ENCODE measurements at regions not wholly inside any gene's neighbourhood (a gene's known extent, or its start where the extent isn't known, plus 50 kb on each side); places are given as distances from the start of the nearest gene placed in this dataset.

DNA sequence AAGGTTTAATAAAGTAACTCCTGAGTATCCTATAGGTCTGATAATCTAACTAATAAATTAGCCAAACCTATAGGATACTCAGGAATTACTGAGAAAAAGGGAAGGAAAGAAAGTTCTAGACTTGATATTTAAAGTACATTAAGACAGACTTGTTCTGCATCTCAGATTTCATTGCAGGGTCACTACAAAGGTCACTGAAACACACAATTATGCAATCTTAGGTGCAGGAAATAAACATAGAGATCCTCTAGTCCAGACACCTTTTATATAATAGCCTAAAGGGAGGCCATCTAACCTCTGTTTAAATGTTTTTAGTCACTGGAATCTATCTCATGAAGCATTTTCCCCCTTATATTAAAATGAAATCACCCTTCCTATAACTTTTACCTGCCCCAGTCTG, 1215.7 kb downstream of the MAT2B start:
- H3K9me3 Mint-ChIP-seq (ENCODE audit: low read depth), result no peaks in the 10 kb centered on the region

DNA sequence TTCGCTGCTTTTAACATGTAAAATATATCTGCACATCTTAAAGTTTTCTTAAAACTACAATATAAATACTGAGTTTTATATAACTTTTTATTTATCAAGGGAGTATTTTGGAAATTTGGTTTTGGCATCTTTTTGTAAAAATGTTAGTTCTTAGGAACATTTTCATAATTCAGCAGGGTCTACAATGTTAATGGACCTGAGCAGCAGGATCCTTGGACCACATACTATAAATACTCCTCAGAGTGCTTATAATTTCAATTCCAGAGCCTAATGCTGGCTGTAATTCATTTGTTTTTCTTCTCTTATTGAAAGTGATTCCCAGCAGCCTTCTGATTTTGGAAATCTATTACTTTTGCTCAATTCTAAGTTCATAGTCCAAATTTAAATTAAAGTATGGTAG, 1216.2 kb downstream of the MAT2B start:
- Mint-ChIP-seq H3K9me3 (ENCODE audit: low read depth) (no peaks in the 10 kb centered on the region), H3K4me1 (ENCODE audit: low read depth) (no peaks in the 10 kb centered on the region), H3K27ac (ENCODE audit: unreplicated experiment) (no peak overlapping the region), H3K27me3 (ENCODE audit: low read depth) (no peaks in the 10 kb centered on the region), H3K36me3 (ENCODE audit: low read depth) (no peaks in the 10 kb centered on the region), H3K4me3 (ENCODE audit: unreplicated experiment) (no peak overlapping the region)
- TF ChIP-seq, protein P1, sequence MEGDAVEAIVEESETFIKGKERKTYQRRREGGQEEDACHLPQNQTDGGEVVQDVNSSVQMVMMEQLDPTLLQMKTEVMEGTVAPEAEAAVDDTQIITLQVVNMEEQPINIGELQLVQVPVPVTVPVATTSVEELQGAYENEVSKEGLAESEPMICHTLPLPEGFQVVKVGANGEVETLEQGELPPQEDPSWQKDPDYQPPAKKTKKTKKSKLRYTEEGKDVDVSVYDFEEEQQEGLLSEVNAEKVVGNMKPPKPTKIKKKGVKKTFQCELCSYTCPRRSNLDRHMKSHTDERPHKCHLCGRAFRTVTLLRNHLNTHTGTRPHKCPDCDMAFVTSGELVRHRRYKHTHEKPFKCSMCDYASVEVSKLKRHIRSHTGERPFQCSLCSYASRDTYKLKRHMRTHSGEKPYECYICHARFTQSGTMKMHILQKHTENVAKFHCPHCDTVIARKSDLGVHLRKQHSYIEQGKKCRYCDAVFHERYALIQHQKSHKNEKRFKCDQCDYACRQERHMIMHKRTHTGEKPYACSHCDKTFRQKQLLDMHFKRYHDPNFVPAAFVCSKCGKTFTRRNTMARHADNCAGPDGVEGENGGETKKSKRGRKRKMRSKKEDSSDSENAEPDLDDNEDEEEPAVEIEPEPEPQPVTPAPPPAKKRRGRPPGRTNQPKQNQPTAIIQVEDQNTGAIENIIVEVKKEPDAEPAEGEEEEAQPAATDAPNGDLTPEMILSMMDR (IDR thresholded peaks at IDR 0.05), result no peak
- no peak for DNase-seq (ENCODE audit: low spot score)

More for the DNA sequence above, 1215.7 kb downstream of the MAT2B start:
- H3K4me3 Mint-ChIP-seq (ENCODE audit: unreplicated experiment), result no peak overlapping the region
- no peaks in the 10 kb centered on the region for H3K27me3 Mint-ChIP-seq (ENCODE audit: low read depth)
- H3K36me3 Mint-ChIP-seq (ENCODE audit: low read depth), result no peaks in the 10 kb centered on the region
- no peak for DNase-seq (ENCODE audit: low spot score)
- H3K4me1 Mint-ChIP-seq (ENCODE audit: low read depth), result no peaks in the 10 kb centered on the region
- H3K27ac Mint-ChIP-seq (ENCODE audit: unreplicated experiment), result no peak overlapping the region
- TF ChIP-seq, protein P1 (IDR thresholded peaks at IDR 0.05), result no peak

DNA sequence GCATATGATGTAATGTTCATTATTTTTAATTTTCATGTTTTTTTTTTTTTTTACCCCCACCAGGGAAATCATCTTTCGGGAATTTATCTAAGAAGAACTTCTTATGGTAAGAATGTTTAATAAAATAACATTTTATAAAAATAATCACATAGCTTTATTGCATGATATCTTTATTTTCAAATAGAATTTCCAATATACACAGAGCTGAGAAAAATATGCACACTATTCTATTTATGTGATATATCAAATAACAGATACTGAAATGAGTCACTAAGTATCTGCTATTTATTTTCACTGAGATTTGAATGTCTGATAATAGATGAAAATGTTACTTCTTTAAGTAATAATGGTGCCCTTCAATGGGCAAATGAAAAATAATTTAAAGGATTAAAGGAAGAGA, 1217.3 kb downstream of the MAT2B start:
- no peaks in the 10 kb centered on the region for H3K9me3 Mint-ChIP-seq (ENCODE audit: low read depth)
- TF ChIP-seq, protein P1 (IDR thresholded peaks at IDR 0.05), result no peak
- H3K4me3 Mint-ChIP-seq (ENCODE audit: unreplicated experiment), result no peak overlapping the region
- no peaks in the 10 kb centered on the region for H3K36me3 Mint-ChIP-seq (ENCODE audit: low read depth)
- DNase-seq (ENCODE audit: low spot score), result no peak
- no peak overlapping the region for H3K27ac Mint-ChIP-seq (ENCODE audit: unreplicated experiment)
- no peaks in the 10 kb centered on the region for H3K27me3 Mint-ChIP-seq (ENCODE audit: low read depth)
- H3K4me1 Mint-ChIP-seq (ENCODE audit: low read depth), result no peaks in the 10 kb centered on the region

DNA sequence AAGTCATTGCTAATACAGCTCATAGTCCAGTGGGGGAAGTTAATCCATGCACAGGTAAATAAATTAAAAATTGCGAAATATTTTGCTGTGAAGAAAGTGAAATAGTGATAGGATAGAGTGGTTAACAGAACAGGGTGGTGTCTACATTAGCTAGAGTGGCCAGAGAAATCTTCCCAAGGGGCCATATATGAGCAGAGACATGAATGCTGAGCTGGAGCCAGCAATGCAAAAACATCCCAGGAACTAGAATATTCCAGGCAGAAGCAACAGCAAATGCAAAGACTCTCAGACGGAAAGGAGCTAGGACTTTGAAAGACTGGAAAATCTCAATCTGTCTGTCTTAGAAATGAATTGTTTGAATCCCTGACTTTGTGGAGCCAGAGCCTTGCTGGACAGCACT, 1221.6 kb downstream of the MAT2B start:
- H3K9me3 Mint-ChIP-seq (ENCODE audit: low read depth), result no peaks in the 10 kb centered on the region
- H3K4me1 Mint-ChIP-seq (ENCODE audit: low read depth), result no peaks in the 10 kb centered on the region
- H3K4me3 Mint-ChIP-seq (ENCODE audit: unreplicated experiment), result no peak overlapping the region
- no peaks in the 10 kb centered on the region for H3K36me3 Mint-ChIP-seq (ENCODE audit: low read depth)
- no peak for DNase-seq (ENCODE audit: low spot score)
- H3K27me3 Mint-ChIP-seq (ENCODE audit: low read depth), result no peaks in the 10 kb centered on the region
- no peak overlapping the region for H3K27ac Mint-ChIP-seq (ENCODE audit: unreplicated experiment)
- TF ChIP-seq, protein P1 (IDR thresholded peaks at IDR 0.05), result no peak

DNA sequence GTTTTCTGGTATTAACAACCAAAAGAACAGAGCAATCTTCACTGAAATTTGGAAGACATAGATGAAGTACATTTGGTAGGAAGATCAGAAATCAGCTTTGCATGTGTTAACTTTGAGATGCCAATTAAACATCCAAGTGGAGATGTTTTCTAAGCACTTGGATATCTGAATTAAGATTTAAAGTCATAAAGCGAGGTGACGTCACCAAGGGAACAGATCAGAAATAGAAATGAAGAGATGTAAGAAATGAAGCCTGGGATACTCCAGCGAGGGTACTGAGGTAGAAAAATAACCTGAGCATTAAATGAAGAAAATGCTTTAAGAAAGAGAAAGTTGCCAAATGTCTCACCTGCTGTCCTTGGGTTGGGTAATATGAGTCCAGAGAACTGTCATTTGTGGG, 1223.3 kb downstream of the MAT2B start:
- no peaks in the 10 kb centered on the region for H3K36me3 Mint-ChIP-seq (ENCODE audit: low read depth)
- no peak overlapping the region for H3K27ac Mint-ChIP-seq (ENCODE audit: unreplicated experiment)
- TF ChIP-seq, protein P1 (IDR thresholded peaks at IDR 0.05), result no peak
- H3K4me1 Mint-ChIP-seq (ENCODE audit: low read depth), result no peaks in the 10 kb centered on the region
- H3K27me3 Mint-ChIP-seq (ENCODE audit: low read depth), result no peaks in the 10 kb centered on the region
- H3K9me3 Mint-ChIP-seq (ENCODE audit: low read depth), result peaks cover 3% of the 10 kb centered on the region
- no peak overlapping the region for H3K4me3 Mint-ChIP-seq (ENCODE audit: unreplicated experiment)
- no peak for DNase-seq (ENCODE audit: low spot score)
